NCI-H2081 treated with DMSO at 0.1 percent for 48 hours (cell line): ENCODE measurements at regions not wholly inside any gene's neighbourhood (a gene's known extent, or its start where the extent isn't known, plus 50 kb on each side); places are given as distances from the start of the nearest gene placed in this dataset.

Experiments
- DNase-seq: peaks from one replicate; lab custom pipeline; 2025; lab: John Stamatoyannopoulos, UW

GRCh38 chr2:212945526-212945925, 205.9 kb downstream of the IKZF2 start:
- DNase-seq = no peak

- DNase-seq = no peak
These were observed 208.1 kb downstream of the IKZF2 start for GRCh38 chr2:212943351-212943750.

GRCh38 chr2:212941361-212941760, 210.1 kb downstream of the IKZF2 start:
- no peak for DNase-seq

- DNase-seq = peak; percentile 77
These were observed 210.6 kb downstream of the IKZF2 start for GRCh38 chr2:212940816-212941215.

GRCh38 chr2:212939777-212940531, 211.5 kb downstream of the IKZF2 start:
- peak; percentile 86 for DNase-seq

GRCh38 chr2:212938144-212938793, 213.1 kb downstream of the IKZF2 start:
- DNase-seq = no peak

- DNase-seq = no peak
These were observed 214.8 kb downstream of the IKZF2 start for GRCh38 chr2:212936572-212936971.

GRCh38 chr2:212935752-212936151, 215.7 kb downstream of the IKZF2 start:
- DNase-seq = no peak

GRCh38 chr2:212931271-212931670, 220.1 kb downstream of the IKZF2 start:
- DNase-seq = no peak

GRCh38 chr2:212930556-212931260, 220.7 kb downstream of the IKZF2 start:
- no peak for DNase-seq

- DNase-seq = no peak
These were observed 221.4 kb downstream of the IKZF2 start for GRCh38 chr2:212929971-212930370.

- no peak for DNase-seq
These were observed 222.3 kb downstream of the IKZF2 start for GRCh38 chr2:212929116-212929515.

- DNase-seq = no peak
These were observed 222.7 kb downstream of the IKZF2 start for GRCh38 chr2:212928681-212929080.

- DNase-seq = no peak
These were observed 224.5 kb downstream of the IKZF2 start for GRCh38 chr2:212926940-212927339.

GRCh38 chr2:212923393-212923792, 228.0 kb downstream of the IKZF2 start:
- DNase-seq = no peak

GRCh38 chr2:212922701-212923100, 228.7 kb downstream of the IKZF2 start:
- no peak for DNase-seq

- DNase-seq = no peak
These were observed 229.7 kb downstream of the IKZF2 start for GRCh38 chr2:212921711-212922110.

GRCh38 chr2:212921061-212921460, 230.4 kb downstream of the IKZF2 start:
- no peak for DNase-seq

- DNase-seq = no peak
These were observed 232.2 kb downstream of the IKZF2 start for GRCh38 chr2:212919238-212919637.

GRCh38 chr2:212918336-212918735, 233.1 kb downstream of the IKZF2 start:
- DNase-seq = no peak

GRCh38 chr2:212915121-212915782, 236.2 kb downstream of the IKZF2 start:
- DNase-seq = no peak

- no peak for DNase-seq
These were observed 237.0 kb downstream of the IKZF2 start for GRCh38 chr2:212914392-212914791.
